Stimulated activated CD8-positive, alpha-beta memory T cell treated with anti-CD3 and anti-CD28 coated beads, Interleukin-4, amount 100 ng/mL, for 1 hour (primary cell): ENCODE measurements at regions not wholly inside any gene's neighbourhood (a gene's known extent, or its start where the extent isn't known, plus 50 kb on each side); places are given as distances from the start of the nearest gene placed in this dataset.
"Not testable (repeated sequence)": the region's sequence is repeated elsewhere in the genome, so short reads cannot be mapped to it uniquely, and the experiment has no call there.

Experiments used
- DNase-seq, 2 donors: peaks; one replicate each; pipeline ENCODE4 v3.0.0-alpha.2; 2020; ENCODE audit warnings: low read depth in 2 of 2, low spot score in 1 of 2

GRCh38 chr1:14334336-14335176 is 263.9 kb upstream of the KAZN start:
- DNase-seq = no peak

DNA sequence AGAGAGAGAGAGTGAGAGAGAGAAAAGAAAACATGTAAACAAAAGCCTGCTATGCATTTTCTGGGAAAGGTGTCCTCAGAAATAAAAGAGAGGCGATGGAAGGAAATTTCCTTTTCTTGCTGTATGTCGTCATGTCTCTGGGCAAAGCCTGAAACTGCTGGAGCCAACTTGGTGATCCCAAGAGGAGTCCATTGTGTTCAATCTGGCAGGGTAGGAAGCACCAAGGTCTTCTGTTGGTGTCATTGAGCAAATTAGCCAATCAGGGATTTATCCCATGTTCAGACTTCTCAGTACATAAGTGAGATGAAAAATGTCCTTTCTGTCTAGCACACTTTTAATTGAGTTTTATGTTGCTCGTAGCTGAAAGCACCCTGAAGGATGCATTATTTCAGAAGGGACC is 260.0 kb upstream of the KAZN start:
- DNase-seq = no peak

DNA sequence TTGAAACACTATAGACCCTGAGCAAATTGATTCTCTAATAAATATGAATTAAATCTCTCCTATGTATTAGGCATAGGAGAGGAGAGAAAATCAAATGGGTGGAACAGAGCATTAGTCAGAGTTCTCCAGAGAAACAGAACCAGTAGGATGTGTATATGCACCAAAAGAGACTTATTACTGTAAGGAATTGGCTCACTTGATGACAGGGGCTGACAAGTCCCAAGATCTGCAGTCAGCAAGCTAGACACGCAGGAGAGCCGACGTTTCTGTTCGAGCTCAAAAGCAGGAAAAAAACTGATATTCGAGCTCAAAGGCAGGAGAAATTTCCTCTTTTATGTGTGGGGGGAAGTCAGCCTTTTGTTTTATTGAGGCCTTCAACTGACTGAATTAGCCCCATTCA is 259.2 kb upstream of the KAZN start:
- DNase-seq = no peak

- DNase-seq = no peak
Measured at GRCh38 chr1:14340002-14340785, 258.3 kb upstream of the KAZN start.

DNA sequence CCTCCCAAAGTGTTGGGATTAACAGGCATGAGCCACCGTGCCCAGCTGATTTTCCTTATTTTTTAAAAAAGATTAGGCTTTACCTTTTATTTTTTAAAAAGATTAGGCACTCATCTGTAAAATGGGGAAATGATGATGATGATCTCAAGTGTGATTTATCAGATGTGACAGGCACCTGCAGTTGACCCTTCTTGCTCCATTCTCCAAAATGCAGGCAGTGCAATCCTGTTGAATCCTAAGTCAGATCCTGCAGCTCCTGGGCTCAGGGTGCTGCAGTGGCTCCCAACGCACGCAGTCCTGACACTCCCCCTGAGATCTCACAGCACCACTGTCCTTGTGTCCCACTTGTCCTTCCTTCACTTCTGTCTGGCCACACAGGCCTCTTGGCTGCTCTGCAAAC is 257.3 kb upstream of the KAZN start:
- DNase-seq = no peak

DNA sequence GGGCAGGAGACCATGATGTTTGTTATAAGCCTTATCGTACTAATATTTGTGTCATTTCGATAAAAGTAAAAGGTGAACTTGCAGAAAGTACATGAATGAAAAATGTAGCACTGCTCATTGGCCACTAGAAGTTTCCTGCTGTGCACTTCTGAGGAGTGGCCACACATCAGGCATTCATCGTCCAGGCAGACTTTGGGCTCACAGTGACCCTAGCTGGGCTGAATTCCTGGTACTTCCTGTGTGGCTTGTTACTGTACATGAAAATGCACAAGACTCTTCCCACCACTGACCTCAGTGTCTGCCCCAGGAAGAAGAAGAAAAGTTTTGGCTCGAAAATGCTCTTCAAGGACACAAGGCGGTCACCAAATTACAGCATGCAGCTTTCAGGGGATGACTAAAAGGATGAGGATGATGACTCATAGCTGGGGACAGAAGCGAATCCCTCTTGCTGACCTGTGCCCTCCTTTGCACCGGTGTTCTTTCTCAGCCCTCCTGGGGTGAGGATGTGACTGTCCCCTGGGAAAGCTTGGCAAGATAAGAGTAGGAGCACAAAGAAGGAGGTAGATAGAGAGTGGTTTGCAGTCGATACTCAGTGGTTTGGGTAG is 252.4 kb upstream of the KAZN start:
- no peak for DNase-seq

GRCh38 chr1:14347186-14347585 is 251.3 kb upstream of the KAZN start:
- no peak for DNase-seq

DNA sequence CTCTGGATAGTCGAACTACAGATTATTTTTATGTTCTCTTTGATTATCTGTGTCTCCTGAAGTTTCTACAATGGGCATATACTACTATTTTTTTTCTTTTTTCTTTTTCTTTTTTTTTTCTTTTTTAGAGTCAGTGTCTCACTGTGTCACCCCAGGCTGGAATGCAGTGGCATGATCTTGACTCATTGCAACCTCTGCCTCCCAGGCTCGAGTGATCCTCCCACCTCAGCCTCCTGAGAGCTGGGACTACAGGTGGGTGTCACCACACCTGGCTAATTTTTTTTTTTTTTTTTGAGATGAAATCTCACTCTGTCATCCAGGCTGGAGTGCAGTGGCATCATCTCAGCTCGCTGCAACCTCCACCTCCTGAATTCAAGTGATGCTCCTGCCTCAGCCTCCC is 250.7 kb upstream of the KAZN start:
- no peak for DNase-seq

DNA sequence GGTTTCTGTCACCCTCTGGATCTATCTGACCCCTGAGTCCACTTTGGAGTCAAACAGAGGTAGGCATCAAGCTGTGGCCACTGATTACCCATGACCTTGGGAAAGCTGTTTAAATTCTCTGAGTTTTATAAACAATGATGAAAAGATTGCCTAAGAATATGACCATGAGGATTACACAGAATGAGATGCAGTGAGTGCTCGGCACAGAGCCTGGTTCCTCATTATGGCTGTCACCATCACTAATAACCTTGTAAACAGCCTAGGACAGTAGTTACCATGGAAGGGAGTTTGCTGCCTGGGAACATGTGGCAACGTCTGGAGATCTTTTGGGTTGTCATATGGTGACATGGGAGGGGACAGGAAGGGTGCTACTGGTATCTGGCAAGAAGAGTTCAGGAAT is 248.3 kb upstream of the KAZN start:
- DNase-seq = no peak

DNA sequence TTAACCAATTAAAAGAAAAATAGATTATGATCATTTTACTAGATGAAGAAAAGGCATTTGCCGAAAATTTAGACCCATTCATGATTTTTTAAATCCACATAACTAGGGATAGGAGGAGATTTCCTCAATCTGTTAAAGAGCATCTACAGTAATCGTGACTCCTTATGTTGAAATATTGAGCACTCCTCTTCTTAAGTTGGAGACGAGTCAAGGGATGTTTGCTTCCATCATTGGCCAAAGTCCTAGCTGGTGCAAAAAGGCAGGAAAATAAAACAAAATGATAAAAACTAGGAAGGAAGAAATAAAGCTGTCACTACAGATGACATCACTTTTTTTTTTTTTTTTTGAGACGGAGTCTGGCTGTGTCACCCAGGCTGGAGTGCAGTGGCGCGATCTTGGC is 245.6 kb upstream of the KAZN start:
- no peak for DNase-seq

DNA sequence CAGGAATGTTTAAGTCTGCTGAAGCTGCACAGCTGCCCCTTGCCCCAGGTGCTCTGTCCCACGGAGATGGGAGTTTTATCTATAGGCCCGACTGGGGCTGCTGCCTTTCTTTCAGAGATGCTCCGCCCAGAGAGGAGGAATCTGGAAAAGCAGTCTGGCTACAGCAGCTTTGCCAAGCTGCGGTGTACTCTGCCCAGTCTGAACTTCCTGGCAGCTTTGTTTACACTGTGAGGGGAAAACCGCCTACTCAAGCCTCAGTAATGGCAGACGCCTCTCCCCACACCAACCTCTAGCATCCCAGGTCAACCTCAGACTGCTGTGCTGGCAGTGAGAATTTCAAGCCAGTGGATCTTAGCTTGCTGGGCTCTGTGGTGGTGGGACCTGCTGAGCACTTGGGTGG is 237.5 kb upstream of the KAZN start:
- not testable (repeated sequence) for DNase-seq

DNA sequence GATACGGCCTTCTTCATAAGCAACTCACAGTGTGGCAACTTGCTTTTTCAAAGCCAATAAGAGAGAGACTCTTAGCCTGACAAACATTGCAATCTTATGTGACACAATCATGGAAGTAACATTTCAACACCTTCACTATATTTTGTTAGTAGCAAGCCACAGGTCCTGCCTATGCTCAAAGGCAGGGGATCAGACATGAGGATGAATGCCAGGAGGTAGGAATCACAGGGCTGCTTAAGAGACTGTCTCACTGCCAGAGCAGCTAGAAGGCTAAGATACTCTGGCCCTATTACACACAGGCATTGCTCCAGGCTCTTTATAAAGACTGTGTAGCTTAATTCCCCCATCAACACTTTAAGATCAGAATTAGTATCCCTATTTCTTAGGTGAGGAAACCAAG is 236.2 kb upstream of the KAZN start:
- no peak for DNase-seq

GRCh38 chr1:14363036-14363590 is 235.4 kb upstream of the KAZN start:
- no peak for DNase-seq

GRCh38 chr1:14363707-14364413 is 234.6 kb upstream of the KAZN start:
- no peak for DNase-seq

DNA sequence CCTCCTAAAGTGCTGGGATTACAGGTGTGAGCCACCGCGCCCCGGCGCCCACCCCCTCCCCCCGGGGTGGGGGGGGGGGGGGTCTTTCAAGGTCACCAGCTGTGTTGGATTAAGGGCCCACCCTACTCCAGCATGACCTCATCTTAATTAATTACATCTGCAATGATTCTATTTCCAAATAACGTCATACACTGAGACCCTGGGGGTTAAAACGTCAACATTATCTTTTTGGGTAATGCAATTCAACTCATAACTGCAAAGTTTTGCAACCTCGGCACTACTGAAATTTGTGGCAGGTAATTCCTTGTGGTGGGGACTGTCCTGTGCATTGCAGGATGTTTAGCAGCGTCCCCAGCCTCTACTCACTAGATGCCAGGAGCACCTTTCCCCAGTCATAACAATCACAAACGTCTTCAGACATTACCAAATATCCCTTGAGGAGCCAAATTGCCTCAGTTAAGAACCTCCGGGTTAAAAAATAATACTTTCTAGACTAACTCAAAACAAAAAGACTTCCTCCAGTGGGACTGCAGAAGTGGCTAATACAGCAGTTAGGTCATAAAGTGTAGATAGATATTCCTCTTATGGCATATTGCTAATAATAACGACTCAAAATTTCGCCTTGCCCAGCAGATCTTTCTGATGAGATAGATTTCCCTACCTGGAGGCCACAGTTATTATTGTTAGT is 233.0 kb upstream of the KAZN start:
- DNase-seq = no peak

DNA sequence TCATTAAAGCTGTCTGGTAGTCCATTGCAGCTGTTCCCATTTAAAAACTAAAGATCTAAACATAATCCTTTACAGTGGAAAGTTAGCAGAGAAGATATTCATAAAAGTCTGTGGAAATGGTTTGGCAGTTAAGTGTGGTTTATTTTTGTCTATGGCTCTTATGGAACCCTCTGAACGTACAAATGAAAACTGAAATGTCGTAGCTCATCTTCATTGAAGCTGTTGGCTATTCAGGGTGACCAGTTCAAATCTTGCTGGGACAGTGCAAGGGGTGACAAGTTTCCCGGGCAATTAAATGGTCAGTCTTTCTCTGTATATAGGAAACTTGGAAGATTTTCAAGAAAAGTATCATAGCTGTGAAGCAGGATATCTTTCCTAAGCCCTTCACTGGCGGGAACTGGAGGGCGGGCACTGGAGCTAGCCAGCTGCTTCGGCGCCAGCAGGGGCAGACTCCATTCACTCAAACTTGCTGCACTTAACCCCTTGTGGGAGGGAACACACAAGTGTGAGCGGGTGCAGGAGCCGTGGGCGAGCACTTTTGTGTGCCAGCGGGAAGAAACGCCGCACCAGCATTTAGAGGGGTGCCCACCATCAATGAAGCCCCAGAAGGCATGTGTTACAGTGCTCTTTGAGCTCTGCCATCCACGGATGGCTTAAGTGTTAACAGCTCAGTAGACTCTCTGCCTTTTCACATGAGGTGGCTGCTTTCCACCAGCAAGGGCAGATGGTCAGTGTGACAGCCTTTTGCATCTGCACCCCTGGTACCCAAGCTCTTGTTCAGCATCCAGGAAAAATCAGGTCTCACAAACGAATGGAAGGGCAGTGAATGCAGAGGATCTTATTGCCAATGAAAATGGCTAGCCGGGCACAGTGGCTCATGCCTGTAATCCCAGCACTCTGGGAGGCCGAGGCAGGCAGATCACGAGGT is 232.1 kb upstream of the KAZN start:
- DNase-seq = no peak

DNA sequence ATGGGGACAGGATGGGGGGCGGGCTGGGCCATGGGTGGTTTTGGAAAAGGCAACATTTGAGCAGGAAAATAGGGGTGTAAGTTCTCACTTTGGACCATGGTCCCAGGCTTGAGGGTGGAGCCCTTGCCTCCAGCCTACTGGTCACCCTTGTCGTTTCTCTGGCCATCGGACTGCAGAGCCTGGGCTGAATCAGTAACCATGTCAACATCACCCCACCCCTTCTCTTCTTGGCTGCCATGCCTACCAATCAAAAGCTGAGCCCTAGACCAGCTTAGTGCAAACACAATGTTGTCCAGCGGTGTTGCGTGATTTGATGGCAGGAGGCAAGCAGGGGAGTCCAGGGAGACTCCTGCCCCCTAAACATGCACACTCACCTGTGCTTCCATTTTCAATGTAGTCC is 231.0 kb upstream of the KAZN start:
- no peak for DNase-seq

DNA sequence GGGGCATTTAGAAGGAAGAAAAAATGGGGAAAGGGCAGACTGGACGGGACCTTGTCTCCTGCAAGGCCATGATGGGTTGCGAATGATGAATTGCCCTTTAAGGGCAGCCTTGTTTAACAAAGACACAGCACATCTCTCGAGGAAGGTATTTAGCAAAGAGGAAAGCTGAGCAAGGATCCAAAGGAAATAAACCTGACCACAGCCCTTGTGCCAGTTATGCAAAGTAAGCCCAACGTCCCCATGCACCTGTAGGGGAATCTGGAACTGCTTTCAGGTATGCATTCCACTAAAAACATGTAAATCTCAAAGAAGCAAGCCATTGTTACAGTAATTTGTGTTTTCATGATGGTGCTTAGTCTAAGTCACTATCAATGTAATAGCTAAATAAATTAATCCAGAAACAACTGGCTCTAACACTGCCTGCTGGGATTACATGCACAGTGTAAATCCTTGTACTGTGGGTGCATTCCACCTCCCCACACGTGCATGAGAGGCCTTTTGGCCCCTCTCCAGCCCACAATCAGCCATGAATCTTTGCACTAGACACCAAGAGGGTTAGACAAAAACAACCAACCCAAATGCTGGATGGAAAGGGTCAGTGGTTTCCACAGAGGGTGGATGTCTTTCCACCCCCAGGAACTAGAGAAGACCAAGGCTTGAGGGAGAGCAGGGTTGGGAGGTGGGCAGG is 228.8 kb upstream of the KAZN start:
- DNase-seq = no peak
